Mammary epithelial cell (primary cell): ENCODE measurements at regions not wholly inside any gene's neighbourhood (a gene's known extent, or its start where the extent isn't known, plus 50 kb on each side); places are given as distances from the start of the nearest gene placed in this dataset.

Experiments used
- CTCF ChIP-seq, 2 donors: IDR thresholded peaks in 1 of 2; conservative IDR thresholded peaks in 1 of 2; 2 replicates each; pipeline ENCODE4 v1.5.1; 2011 to 2012; ENCODE audit warnings: inconsistent platforms in 2 of 2, low read length in 2 of 2, mild to moderate bottlenecking in 2 of 2, control low read depth in 1 of 2, low read depth in 1 of 2; ENCODE audit not compliant: insufficient read depth in 1 of 2; ENCODE audit errors: extremely low read depth in 1 of 2
- EZH2 ChIP-seq: IDR thresholded peaks from 2 replicates; pipeline ENCODE4 v1.6.1; 2012; ENCODE audit warnings: low read length, inconsistent platforms, borderline replicate concordance

- TF ChIP-seq CTCF (conservative IDR thresholded peaks at IDR 0.05 in 1 of 2, IDR thresholded peaks at IDR 0.05 in 1 of 2; ENCODE audit: extremely low read depth in 1 of 2, insufficient read depth in 1 of 2, low read depth in 1 of 2, low read length in 2 of 2) (no peak), EZH2 (no peak)
Observed at GRCh38 chr5:174834081-174834480, 109.7 kb downstream of the MSX2 start.
